H1 (cell line): ENCODE measurements at regions not wholly inside any gene's neighbourhood (a gene's known extent, or its start where the extent isn't known, plus 50 kb on each side); places are given as distances from the start of the nearest gene placed in this dataset.

Experiments
- CREB1 ChIP-seq: IDR thresholded peaks from 2 replicates; pipeline ENCODE4 v1.6.1; 2012; ENCODE audit warnings: inconsistent platforms
- CTBP2 ChIP-seq: IDR thresholded peaks from 2 replicates; pipeline ENCODE4 v1.7.0; 2011; ENCODE audit warnings: borderline replicate concordance, mild to moderate bottlenecking, moderate library complexity, mixed read lengths, low read length; ENCODE audit not compliant: insufficient read depth, insufficient read length
- HDAC2 ChIP-seq, 2 experiments: fragments of 300-600 bp in 1 of 2; sonication (generic) in 1 of 2; IDR thresholded peaks; 2 replicates each; pipeline ENCODE4 v1.6.1; 2011 to 2012; ENCODE audit warnings: low read depth in 2 of 2, low read length in 2 of 2, mild to moderate bottlenecking in 2 of 2, moderate library complexity in 2 of 2, borderline replicate concordance in 1 of 2, inconsistent platforms in 1 of 2
- RNF2 ChIP-seq: fragments of 200-900, 300-1000 bp; sonication (generic); IDR thresholded peaks from 2 replicates; pipeline ENCODE4 v1.7.1; 2016; ENCODE audit warnings: borderline replicate concordance, low read depth, mild to moderate bottlenecking, antibody characterized with exemption, low read length; ENCODE audit not compliant: poor library complexity, severe bottlenecking; ENCODE audit errors: missing control alignments

- TF ChIP-seq HDAC2 (IDR thresholded peaks at IDR 0.05; ENCODE audit: borderline replicate concordance in 1 of 2, low read depth in 2 of 2, low read length in 2 of 2) (no peak), CREB1 (no peak), CTBP2 (no peak), RNF2 (no peak)
Observed at GRCh38 chr3:107323723-107324122, 53.5 kb upstream of the CCDC54 start (continued).
